ENCODE measurements at regions not wholly inside any gene's neighbourhood (a gene's known extent, or its start where the extent isn't known, plus 50 kb on each side); places are given as distances from the start of the nearest gene placed in this dataset.

- TF ChIP-seq, protein P1, sequence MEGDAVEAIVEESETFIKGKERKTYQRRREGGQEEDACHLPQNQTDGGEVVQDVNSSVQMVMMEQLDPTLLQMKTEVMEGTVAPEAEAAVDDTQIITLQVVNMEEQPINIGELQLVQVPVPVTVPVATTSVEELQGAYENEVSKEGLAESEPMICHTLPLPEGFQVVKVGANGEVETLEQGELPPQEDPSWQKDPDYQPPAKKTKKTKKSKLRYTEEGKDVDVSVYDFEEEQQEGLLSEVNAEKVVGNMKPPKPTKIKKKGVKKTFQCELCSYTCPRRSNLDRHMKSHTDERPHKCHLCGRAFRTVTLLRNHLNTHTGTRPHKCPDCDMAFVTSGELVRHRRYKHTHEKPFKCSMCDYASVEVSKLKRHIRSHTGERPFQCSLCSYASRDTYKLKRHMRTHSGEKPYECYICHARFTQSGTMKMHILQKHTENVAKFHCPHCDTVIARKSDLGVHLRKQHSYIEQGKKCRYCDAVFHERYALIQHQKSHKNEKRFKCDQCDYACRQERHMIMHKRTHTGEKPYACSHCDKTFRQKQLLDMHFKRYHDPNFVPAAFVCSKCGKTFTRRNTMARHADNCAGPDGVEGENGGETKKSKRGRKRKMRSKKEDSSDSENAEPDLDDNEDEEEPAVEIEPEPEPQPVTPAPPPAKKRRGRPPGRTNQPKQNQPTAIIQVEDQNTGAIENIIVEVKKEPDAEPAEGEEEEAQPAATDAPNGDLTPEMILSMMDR (IDR thresholded peaks at IDR 0.05) = no peak
- no peak for TF ChIP-seq EZH2 (IDR thresholded peaks at IDR 0.05)
These were observed 225.5 kb downstream of the HDGFL1 start for GRCh38 chr6:22794844-22795243.

Data from neural progenitor cell (in vitro differentiated cells).